Activated T-helper 2 cell treated with anti-CD3 and anti-CD28 coated beads, Interferon-gamma antibody, Interleukin-2, Interleukin-4, amounts not matched to agents 10 μg/mL and 5 μg/mL and 100 μg/mL, durations not matched to agents 14 hours and 24 hours and 36 hours (primary cell): ENCODE measurements at regions not wholly inside any gene's neighbourhood (a gene's known extent, or its start where the extent isn't known, plus 50 kb on each side); places are given as distances from the start of the nearest gene placed in this dataset.
"Not testable (repeated sequence)": the region's sequence is repeated elsewhere in the genome, so short reads cannot be mapped to it uniquely, and the experiment has no call there.

Experiments used
- DNase-seq: peaks from one replicate; pipeline ENCODE4 v3.0.0; 2021; ENCODE audit warnings: low spot score
- H3K27ac Mint-ChIP-seq: one replicate; pipeline ENCODE4 v1.8.0; 2021; ENCODE audit warnings: mixed read lengths
- H3K27me3 Mint-ChIP-seq: one replicate; pipeline ENCODE4 v1.8.0; 2021; ENCODE audit warnings: low read depth, mixed read lengths
- H3K36me3 Mint-ChIP-seq: one replicate; pipeline ENCODE4 v1.8.0; 2021; ENCODE audit warnings: low read depth, mixed read lengths
- H3K4me1 Mint-ChIP-seq: one replicate; pipeline ENCODE4 v1.8.0; 2021; ENCODE audit warnings: low read depth, mixed read lengths
- H3K4me3 Mint-ChIP-seq: one replicate; pipeline ENCODE4 v1.8.0; 2021; ENCODE audit warnings: low read depth, mild to moderate bottlenecking, moderate library complexity, mixed read lengths
- H3K9me3 Mint-ChIP-seq: one replicate; pipeline ENCODE4 v1.8.0; 2021; ENCODE audit warnings: mixed read lengths
- intact Hi-C: fragments of 100-400 bp; cut with micrococcal nuclease; formaldehyde crosslinking; loops from one replicate; pipeline ENCODE4 v1.15.1; 2023

DNA sequence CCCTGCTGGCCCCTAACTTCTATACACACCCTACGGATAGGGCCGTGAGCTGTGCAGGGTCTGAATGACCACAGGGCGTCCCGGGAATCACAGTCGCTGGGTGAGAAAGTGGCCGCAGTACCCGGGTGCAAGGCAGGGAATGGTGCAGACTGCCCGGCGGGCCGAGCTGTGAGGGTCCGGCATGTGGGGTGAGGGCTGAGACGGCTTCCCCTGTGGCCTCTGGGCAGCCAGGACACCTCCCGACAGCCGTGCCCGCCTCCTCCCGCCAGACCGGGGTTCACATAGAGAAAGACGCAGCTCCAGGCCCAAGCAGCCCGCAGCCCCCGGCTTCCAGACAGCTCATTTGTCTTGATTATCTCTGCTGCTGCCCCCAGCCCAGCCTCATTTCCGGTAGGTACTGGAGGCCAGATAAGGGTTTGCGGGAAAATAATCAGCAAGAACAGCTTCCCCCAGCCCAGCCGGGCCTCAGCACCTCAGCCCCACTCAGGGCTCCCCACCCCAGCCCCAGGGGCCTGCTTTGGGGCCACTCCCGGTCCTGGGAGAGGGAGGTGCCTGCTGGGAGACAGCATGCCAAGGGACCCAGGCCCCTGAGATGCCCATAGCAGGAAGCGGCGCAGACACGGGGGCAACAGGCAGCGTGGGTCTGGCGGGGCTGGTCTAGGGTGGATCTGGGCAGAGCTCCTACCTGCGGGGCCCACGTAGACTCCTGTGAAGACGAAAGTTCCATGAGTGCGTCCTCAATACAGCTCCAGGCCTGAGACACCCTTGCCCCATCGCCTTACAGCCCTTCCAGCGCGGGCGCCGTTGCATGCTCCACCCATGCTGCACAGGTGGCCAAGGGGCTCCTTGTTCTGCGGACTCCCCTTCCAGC is 123.1 kb downstream of the BRD1 start:
- H3K9me3 Mint-ChIP-seq = peaks cover 26% of the 10 kb centered on the region
- intact Hi-C loops = no loop called here
- no peaks in the 10 kb centered on the region for H3K4me1 Mint-ChIP-seq
- H3K27me3 Mint-ChIP-seq = peaks cover 17% of the 10 kb centered on the region
- H3K36me3 Mint-ChIP-seq = no peaks in the 10 kb centered on the region
- DNase-seq = no peak
- no peak overlapping the region for H3K4me3 Mint-ChIP-seq
- no peak overlapping the region for H3K27ac Mint-ChIP-seq

DNA sequence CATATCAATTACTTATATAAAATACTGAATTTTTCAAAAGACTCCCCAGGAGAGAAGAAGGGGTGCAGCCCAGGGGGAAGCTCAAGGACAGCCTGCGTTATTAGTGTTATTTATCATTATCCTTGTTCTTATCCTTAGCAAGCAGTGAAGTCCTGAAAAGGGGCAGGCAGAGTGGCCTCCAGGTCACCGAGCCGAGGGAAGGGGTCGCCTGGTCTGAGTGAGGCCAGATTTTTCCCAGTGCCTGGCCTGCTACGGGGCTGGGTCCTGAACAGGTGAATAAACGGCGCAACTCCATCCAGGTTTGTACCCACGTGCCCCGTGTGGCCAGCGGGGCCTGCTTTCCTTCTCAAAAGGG is 123.7 kb downstream of the BRD1 start:
- DNase-seq = no peak
- peaks cover 26% of the 10 kb centered on the region for H3K9me3 Mint-ChIP-seq
- no peaks in the 10 kb centered on the region for H3K4me1 Mint-ChIP-seq
- intact Hi-C loops = no loop called here
- H3K27ac Mint-ChIP-seq = no peak overlapping the region
- peaks cover 17% of the 10 kb centered on the region for H3K27me3 Mint-ChIP-seq
- no peaks in the 10 kb centered on the region for H3K36me3 Mint-ChIP-seq
- no peak overlapping the region for H3K4me3 Mint-ChIP-seq

DNA sequence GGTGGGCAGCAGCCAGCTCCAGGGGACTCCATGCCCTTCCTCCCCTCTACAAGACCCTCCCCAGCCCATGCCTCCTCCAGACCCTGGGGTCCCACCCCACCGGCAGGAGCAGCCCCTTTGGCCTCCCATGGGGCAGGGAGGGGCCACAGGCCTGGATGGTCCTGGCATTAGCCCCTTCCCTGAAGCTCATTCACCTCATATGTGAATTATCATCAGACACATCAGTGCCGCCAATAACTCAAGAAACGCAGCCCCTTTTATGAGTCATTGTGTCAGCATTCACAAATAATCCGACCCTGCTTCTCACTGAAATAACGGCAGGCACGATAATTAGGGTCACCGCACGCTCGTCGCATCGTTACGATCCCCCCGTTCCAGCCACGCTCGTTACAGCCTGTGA is 124.2 kb downstream of the BRD1 start:
- H3K27ac Mint-ChIP-seq = no peak overlapping the region
- no peaks in the 10 kb centered on the region for H3K4me1 Mint-ChIP-seq
- H3K36me3 Mint-ChIP-seq = no peaks in the 10 kb centered on the region
- H3K9me3 Mint-ChIP-seq = peaks cover 26% of the 10 kb centered on the region
- intact Hi-C loops = no loop called here
- DNase-seq = no peak
- no peak overlapping the region for H3K4me3 Mint-ChIP-seq
- peaks cover 17% of the 10 kb centered on the region for H3K27me3 Mint-ChIP-seq

- DNase-seq = no peak
- Mint-ChIP-seq H3K36me3 (no peaks in the 10 kb centered on the region), H3K4me1 (no peaks in the 10 kb centered on the region), H3K9me3 (peaks cover 28% of the 10 kb centered on the region), H3K4me3 (no peak overlapping the region), H3K27me3 (peaks cover 15% of the 10 kb centered on the region), H3K27ac (no peak overlapping the region)
- intact Hi-C loops = no loop called here
Observed at GRCh38 chr22:49702068-49702397, 125.6 kb downstream of the BRD1 start.

- H3K9me3 Mint-ChIP-seq = peaks cover 29% of the 10 kb centered on the region
- DNase-seq = no peak
- H3K27ac Mint-ChIP-seq = no peak overlapping the region
- H3K4me3 Mint-ChIP-seq = no peak overlapping the region
- intact Hi-C loops = no loop called here
- no peaks in the 10 kb centered on the region for H3K4me1 Mint-ChIP-seq
- no peaks in the 10 kb centered on the region for H3K36me3 Mint-ChIP-seq
- peaks cover 15% of the 10 kb centered on the region for H3K27me3 Mint-ChIP-seq
Observed at GRCh38 chr22:49701380-49702067, 126.1 kb downstream of the BRD1 start.

- H3K36me3 Mint-ChIP-seq = no peaks in the 10 kb centered on the region
- H3K9me3 Mint-ChIP-seq = peaks cover 29% of the 10 kb centered on the region
- H3K4me1 Mint-ChIP-seq = no peaks in the 10 kb centered on the region
- no peak overlapping the region for H3K4me3 Mint-ChIP-seq
- no peak for DNase-seq
- H3K27ac Mint-ChIP-seq = no peak overlapping the region
- H3K27me3 Mint-ChIP-seq = peaks cover 6% of the 10 kb centered on the region
- intact Hi-C loops = no loop called here
Observed at GRCh38 chr22:49699928-49700498, 127.7 kb downstream of the BRD1 start.

GRCh38 chr22:49699476-49699875 is 128.2 kb downstream of the BRD1 start:
- H3K4me1 Mint-ChIP-seq = no peaks in the 10 kb centered on the region
- DNase-seq = no peak
- H3K27ac Mint-ChIP-seq = no peak overlapping the region
- intact Hi-C loops = no loop called here
- no peak overlapping the region for H3K4me3 Mint-ChIP-seq
- no peaks in the 10 kb centered on the region for H3K36me3 Mint-ChIP-seq
- H3K9me3 Mint-ChIP-seq = peaks cover 29% of the 10 kb centered on the region
- peaks cover 6% of the 10 kb centered on the region for H3K27me3 Mint-ChIP-seq

- H3K36me3 Mint-ChIP-seq, H3K4me3 Mint-ChIP-seq, H3K27ac Mint-ChIP-seq, DNase-seq, intact Hi-C loops, H3K4me1 Mint-ChIP-seq, H3K27me3 Mint-ChIP-seq: not testable (repeated sequence)
- peaks cover 27% of the 10 kb centered on the region for H3K9me3 Mint-ChIP-seq
Observed at GRCh38 chr22:49698616-49699015, 129.1 kb downstream of the BRD1 start.

DNA sequence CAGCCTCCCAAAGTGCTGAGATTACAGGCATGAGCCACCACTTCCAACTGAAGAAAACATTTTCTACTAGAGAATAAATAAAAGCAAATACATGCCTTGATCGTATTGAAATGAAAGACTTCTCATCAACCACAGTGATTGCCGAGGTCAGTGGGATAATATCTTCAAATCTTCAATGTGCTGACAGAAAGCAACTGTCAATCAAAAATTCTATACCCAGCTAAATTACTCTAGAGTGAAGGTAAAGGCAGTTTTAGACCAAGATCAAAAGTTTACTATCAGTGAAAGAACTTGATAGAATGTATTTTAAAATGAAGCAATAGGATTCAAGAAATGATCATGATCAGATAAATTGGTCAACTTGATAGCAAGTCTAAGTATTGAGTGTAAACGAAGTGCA is 130.6 kb downstream of the BRD1 start:
- peaks cover 19% of the 10 kb centered on the region for H3K9me3 Mint-ChIP-seq

GRCh38 chr22:49694462-49695260 is 133.0 kb downstream of the BRD1 start:
- Mint-ChIP-seq H3K27me3 (no peaks in the 10 kb centered on the region), H3K36me3 (no peaks in the 10 kb centered on the region), H3K4me1 (no peaks in the 10 kb centered on the region), H3K9me3 (peaks cover 4% of the 10 kb centered on the region), H3K27ac (no peak overlapping the region), H3K4me3 (no peak overlapping the region)
- intact Hi-C loops = no loop called here
- DNase-seq = no peak

More for the DNA sequence above, 130.6 kb downstream of the BRD1 start:
- no peak for DNase-seq
- H3K27me3 Mint-ChIP-seq = no peaks in the 10 kb centered on the region
- H3K27ac Mint-ChIP-seq = no peak overlapping the region
- no peaks in the 10 kb centered on the region for H3K4me1 Mint-ChIP-seq
- intact Hi-C loops = no loop called here
- no peak overlapping the region for H3K4me3 Mint-ChIP-seq
- no peaks in the 10 kb centered on the region for H3K36me3 Mint-ChIP-seq

DNA sequence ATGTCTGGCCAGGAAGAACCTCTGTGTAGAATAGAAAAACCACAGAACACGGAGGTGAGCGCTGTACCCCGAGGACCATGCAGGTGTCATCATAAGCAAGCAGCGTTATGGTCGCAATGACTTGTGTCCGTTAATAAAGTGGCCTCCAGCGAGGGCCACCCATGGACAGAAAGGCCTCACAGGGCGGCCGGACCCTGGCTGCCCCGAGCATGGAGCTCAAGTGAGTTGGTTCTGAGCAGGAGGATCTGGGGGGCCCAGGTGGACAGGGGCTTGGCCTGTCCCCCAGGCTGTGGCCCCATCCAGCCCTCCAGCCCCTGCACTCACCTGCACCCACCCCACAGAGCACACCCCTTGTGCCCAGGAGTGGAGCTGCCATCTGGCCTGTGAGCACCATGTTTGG is 133.8 kb downstream of the BRD1 start:
- no peaks in the 10 kb centered on the region for H3K27me3 Mint-ChIP-seq
- no peaks in the 10 kb centered on the region for H3K4me1 Mint-ChIP-seq
- H3K9me3 Mint-ChIP-seq = peaks cover 4% of the 10 kb centered on the region
- no peak for DNase-seq
- H3K27ac Mint-ChIP-seq = no peak overlapping the region
- no peak overlapping the region for H3K4me3 Mint-ChIP-seq
- no peaks in the 10 kb centered on the region for H3K36me3 Mint-ChIP-seq
- intact Hi-C loops = no loop called here

DNA sequence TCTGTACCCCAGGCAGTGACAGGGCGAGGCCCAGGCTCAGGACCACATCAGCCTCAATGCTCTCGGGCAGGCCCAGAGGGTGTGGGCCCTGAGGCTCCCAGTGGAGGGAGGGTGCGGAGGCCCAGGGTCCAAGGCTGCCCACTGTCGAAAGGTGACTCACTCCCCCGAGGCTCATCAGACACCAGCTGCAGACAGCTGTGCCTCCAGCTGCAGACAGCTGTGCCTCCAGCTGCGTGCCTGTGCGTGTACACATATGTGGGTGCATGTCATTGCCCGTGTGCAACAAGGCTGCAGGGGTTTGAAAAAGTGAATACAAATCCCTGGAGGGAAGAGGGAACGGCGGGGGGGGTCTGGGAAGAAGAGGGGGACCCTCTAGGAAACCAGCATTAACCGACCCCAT is 134.3 kb downstream of the BRD1 start:
- Mint-ChIP-seq H3K27me3 (no peaks in the 10 kb centered on the region), H3K36me3 (no peaks in the 10 kb centered on the region), H3K9me3 (peaks cover 4% of the 10 kb centered on the region), H3K27ac (no peak overlapping the region), H3K4me3 (no peak overlapping the region), H3K4me1 (no peaks in the 10 kb centered on the region)
- intact Hi-C loops = no loop called here
- DNase-seq = no peak
